ENCODE measurements at regions not wholly inside any gene's neighbourhood (a gene's known extent, or its start where the extent isn't known, plus 50 kb on each side); places are given as distances from the start of the nearest gene placed in this dataset.

DNA sequence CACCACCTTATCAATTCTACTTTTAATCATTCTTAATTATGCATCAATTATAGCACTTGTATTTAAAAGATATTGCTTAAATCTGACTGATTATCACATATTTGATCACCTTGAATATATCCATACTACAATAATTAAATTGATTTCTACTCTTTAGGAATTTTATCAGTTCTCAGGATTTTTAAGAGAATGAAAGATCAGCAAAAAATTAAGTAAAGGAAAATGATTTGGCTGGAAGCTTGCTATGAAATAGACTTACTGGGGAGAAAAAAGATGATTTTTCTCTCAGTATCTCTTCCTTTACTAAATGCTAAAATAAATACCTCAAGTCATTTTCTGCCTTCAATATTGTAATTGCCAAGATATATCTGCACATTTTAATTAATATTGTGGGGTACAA is 848.6 kb downstream of the LTN1 start:
- Histone ChIP-seq H3K4me3 (ENCODE audit: low read depth, low read length, poor library complexity, severe bottlenecking) (no peak overlapping the region), H3K9me3 (ENCODE audit: low read depth, low read length, poor library complexity, severe bottlenecking) (no peaks in the 10 kb centered on the region), H3K36me3 (ENCODE audit: insufficient read depth, low read length, poor library complexity, severe bottlenecking) (no peaks in the 10 kb centered on the region), H3K27me3 (replicated peaks; ENCODE audit: insufficient read depth, low read depth, low read length, poor library complexity) (no peaks in the 10 kb centered on the region), H3K4me1 (ENCODE audit: insufficient read depth, low read length, poor library complexity, severe bottlenecking) (no peaks in the 10 kb centered on the region), H3K27ac (ENCODE audit: low read depth, low read length, poor library complexity, severe bottlenecking) (no peak overlapping the region)
- ChIA-PET POLR2A (ENCODE audit: low non-redundant PET) (no interaction called here), CTCF (no interaction called here)
- intact Hi-C loops (cut with micrococcal nuclease; ENCODE audit: unreplicated experiment): no loop called here
- TF ChIP-seq, protein P1, sequence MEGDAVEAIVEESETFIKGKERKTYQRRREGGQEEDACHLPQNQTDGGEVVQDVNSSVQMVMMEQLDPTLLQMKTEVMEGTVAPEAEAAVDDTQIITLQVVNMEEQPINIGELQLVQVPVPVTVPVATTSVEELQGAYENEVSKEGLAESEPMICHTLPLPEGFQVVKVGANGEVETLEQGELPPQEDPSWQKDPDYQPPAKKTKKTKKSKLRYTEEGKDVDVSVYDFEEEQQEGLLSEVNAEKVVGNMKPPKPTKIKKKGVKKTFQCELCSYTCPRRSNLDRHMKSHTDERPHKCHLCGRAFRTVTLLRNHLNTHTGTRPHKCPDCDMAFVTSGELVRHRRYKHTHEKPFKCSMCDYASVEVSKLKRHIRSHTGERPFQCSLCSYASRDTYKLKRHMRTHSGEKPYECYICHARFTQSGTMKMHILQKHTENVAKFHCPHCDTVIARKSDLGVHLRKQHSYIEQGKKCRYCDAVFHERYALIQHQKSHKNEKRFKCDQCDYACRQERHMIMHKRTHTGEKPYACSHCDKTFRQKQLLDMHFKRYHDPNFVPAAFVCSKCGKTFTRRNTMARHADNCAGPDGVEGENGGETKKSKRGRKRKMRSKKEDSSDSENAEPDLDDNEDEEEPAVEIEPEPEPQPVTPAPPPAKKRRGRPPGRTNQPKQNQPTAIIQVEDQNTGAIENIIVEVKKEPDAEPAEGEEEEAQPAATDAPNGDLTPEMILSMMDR (conservative IDR thresholded peaks at IDR 0.05; ENCODE audit: low read depth, low read length): no peak
- no peak for TF ChIP-seq EZH2 (IDR thresholded peaks at IDR 0.05; ENCODE audit: borderline replicate concordance, low read depth, low read length, poor library complexity, severe bottlenecking)
- DNase-seq (ENCODE audit: low spot score): no peak
- BruUV-seq (replicated peaks): no TSS peak

DNA sequence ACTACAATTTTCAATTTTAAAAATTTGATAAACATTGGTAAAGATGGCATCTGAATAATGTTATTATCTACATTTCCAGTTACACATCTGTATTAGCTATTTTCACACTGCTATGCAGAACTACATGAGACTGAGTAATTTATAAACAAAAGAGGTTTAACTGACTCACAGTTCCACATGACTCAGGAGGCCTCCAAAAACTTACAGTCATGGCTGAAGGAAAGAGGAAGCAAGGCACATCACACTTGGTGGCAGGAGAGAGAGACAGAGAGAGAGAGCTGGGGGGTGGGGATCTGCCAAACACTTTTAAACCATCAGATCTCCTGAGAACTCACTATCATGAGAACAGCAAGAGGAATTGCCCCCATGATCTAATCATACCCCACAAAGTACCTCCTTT is 850.0 kb downstream of the LTN1 start:
- POLR2A ChIA-PET (ENCODE audit: low non-redundant PET): no interaction called here
- intact Hi-C loops (cut with micrococcal nuclease; ENCODE audit: unreplicated experiment): no loop called here
- no peaks in the 10 kb centered on the region for H3K4me1 ChIP-seq (ENCODE audit: insufficient read depth, low read length, poor library complexity, severe bottlenecking)
- H3K36me3 ChIP-seq (ENCODE audit: insufficient read depth, low read length, poor library complexity, severe bottlenecking): no peaks in the 10 kb centered on the region
- H3K27me3 ChIP-seq (replicated peaks; ENCODE audit: insufficient read depth, low read depth, low read length, poor library complexity): no peaks in the 10 kb centered on the region
- BruUV-seq (replicated peaks): no TSS peak
- H3K9me3 ChIP-seq (ENCODE audit: low read depth, low read length, poor library complexity, severe bottlenecking): no peaks in the 10 kb centered on the region
- CTCF ChIA-PET: no interaction called here
- TF ChIP-seq, protein P1 (conservative IDR thresholded peaks at IDR 0.05; ENCODE audit: low read depth, low read length): no peak
- TF ChIP-seq EZH2 (IDR thresholded peaks at IDR 0.05; ENCODE audit: borderline replicate concordance, low read depth, low read length, poor library complexity, severe bottlenecking): no peak
- no peak for DNase-seq (ENCODE audit: low spot score)
- no peak overlapping the region for H3K27ac ChIP-seq (ENCODE audit: low read depth, low read length, poor library complexity, severe bottlenecking)
- H3K4me3 ChIP-seq (ENCODE audit: low read depth, low read length, poor library complexity, severe bottlenecking): no peak overlapping the region

DNA sequence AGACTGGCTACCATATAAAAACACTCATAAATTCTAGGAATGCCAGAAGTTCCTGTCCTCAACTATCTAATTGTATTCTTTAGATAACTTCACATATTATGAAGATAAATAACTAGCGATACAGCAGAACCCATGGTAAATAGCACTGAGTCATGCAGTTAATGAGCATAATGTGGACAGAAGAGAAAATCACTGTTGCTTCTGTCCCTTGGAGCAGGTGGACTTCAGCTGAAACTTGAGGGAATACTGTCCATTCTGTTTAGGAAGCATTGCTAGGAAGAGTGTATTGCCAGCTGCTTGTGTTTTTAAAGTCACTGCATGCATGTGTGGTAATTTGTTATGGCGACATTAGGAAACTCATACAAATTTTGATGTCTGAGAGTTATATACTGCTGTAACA is 854.4 kb downstream of the LTN1 start:
- CTCF ChIA-PET: no interaction called here
- intact Hi-C loops (cut with micrococcal nuclease; ENCODE audit: unreplicated experiment): no loop called here

More for the DNA sequence above, 854.4 kb downstream of the LTN1 start:
- no peak for DNase-seq (ENCODE audit: low spot score)
- TF ChIP-seq, protein P1 (conservative IDR thresholded peaks at IDR 0.05; ENCODE audit: low read depth, low read length): no peak
- no peak for TF ChIP-seq EZH2 (IDR thresholded peaks at IDR 0.05; ENCODE audit: borderline replicate concordance, low read depth, low read length, poor library complexity, severe bottlenecking)
- no peaks in the 10 kb centered on the region for H3K36me3 ChIP-seq (ENCODE audit: insufficient read depth, low read length, poor library complexity, severe bottlenecking)
- no peaks in the 10 kb centered on the region for H3K9me3 ChIP-seq (ENCODE audit: low read depth, low read length, poor library complexity, severe bottlenecking)
- POLR2A ChIA-PET (ENCODE audit: low non-redundant PET): no interaction called here
- H3K27me3 ChIP-seq (replicated peaks; ENCODE audit: insufficient read depth, low read depth, low read length, poor library complexity): no peaks in the 10 kb centered on the region
- no peak overlapping the region for H3K27ac ChIP-seq (ENCODE audit: low read depth, low read length, poor library complexity, severe bottlenecking)
- no TSS peak for BruUV-seq (replicated peaks)
- no peaks in the 10 kb centered on the region for H3K4me1 ChIP-seq (ENCODE audit: insufficient read depth, low read length, poor library complexity, severe bottlenecking)
- H3K4me3 ChIP-seq (ENCODE audit: low read depth, low read length, poor library complexity, severe bottlenecking): no peak overlapping the region

All from A673 (cell line).